Stimulated activated CD8-positive, alpha-beta memory T cell treated with anti-CD3 and anti-CD28 coated beads, Interleukin-2, amount 100 ng/mL, for 48 hours (primary cell): ENCODE measurements at regions not wholly inside any gene's neighbourhood (a gene's known extent, or its start where the extent isn't known, plus 50 kb on each side); places are given as distances from the start of the nearest gene placed in this dataset.
A peak's percentile ranks its signal among the peaks of the same experiment; 100 is the strongest.
"Not testable (repeated sequence)": the region's sequence is repeated elsewhere in the genome, so short reads cannot be mapped to it uniquely, and the experiment has no call there.

Experiments used
- DNase-seq, 2 donors: peaks; one replicate each; pipeline ENCODE4 v3.0.0-alpha.2; 2020; ENCODE audit warnings: low read depth in 2 of 2

DNA sequence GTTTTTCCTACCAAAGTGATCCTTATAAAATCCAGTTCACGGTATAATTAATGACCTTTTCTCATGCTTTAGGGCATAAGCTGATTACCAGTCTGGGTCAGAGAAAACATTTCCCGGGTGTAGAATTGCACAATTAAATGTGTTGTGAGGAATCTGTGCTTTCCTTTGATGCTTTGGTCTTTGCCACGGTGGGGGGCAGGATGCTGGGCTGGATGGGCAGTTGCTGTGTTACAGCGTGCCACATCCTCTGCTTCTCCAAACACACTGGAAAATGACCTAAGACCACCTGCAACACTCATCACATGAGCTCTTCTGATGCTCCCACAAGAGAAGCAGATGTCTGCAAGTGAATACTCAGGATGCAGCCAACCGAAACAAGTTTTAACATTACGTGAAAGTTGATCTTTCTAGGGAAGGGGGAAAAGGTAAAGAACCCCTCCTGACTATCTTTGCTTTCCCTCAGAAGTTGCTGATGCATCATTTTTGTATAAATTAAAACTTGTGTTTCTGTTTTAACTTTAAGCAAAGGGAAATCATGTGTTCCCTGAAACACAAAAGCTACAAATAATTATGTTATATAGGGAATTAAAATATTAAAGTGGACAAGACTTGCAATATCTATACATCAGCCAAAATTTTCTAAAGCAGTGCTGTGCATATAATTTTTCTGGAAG lies 515.3 kb upstream of the NR5A2 start:
- no peak for DNase-seq

DNA sequence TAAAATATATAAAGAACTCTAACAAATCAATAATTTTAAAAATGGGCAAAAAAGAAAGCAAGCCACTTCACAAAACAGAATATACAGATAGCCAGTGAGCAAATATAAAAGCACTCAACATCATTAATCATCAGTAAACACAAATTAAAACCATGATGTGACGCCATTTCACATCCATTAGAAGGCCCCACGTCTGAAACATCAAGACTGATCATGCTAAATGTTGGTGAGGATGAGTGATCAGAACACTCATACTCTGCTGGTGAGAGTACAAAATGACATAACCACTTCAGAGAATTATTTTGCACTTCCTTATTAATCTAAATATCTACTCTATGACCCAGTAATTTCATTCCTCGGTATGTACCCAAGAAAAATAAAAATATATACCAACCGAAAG lies 512.2 kb upstream of the NR5A2 start:
- DNase-seq, result no peak

DNA sequence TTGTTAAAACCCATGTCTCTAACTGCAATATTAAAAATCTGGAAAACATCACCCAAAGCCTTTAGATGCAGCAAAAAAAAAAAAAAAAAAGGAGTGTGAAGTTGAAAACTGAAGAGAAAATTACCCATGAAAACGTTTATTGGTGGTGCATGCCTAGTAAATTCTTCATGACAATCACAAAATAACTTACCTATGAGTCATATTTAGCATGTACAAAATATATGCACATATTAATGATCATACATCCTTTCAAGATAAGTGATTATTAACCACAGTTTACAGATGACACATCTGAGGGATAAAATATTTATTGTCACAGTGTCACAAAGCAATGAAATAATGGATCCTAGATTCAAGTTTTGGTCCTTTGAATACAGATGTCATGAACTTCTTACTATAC lies 505.2 kb upstream of the NR5A2 start:
- no peak for DNase-seq

DNA sequence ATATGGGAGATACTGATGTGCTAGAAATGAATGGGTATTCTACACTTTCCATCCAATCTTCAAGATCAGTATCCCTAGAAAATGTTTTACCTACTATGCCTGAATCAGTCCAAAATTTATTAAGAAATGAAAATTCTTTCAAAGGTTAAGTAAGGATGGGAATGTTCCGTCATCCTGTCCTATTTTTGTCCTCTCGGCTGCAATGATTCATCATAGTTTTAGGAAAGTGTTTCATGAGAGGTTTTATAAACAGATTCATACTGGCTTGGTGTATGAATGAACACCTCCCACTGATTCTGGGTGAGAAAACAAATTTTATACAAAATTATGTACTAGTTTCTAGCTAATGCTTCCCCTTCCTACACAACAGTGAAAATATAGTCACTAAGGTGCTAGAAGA lies 504.6 kb upstream of the NR5A2 start:
- no peak for DNase-seq

DNA sequence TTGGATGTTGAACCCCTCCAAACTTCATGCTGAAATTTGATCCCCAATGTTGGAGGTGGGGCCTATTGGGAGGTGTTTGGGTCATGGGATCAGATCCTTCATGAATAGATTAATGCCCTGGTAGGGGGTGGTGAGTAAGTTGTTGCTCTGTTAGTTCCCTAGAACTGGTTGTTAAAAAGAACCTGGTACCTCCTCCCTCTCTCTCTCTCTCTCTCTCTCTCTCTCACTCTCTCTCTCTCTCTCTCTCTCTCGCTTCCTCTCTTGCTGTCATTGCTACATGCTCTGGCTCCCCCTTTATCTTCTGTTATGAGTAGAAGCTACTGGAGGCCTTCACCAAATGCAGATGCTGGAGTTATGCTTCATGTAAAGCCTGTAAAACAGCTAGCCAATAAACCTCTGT lies 498.2 kb upstream of the NR5A2 start:
- no peak for DNase-seq

DNA sequence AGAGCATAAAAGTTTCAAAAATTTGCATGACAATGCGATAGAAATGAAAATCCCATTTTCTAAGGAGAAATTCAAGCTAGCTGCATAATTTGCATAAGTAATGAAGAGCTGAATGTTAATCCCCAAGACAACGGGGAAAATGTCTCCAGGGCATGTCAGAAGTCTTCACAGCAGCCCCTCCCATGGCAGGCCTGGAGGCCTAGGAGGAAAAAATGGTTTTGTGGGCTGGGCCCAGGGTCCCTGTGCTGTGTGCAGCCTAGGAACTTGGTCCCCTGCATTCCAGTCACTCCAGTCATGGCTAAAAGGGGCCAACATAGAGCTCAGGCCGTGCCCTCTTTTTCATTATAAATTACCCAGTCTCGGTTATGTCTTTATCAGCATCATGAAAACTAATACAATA lies 494.1 kb upstream of the NR5A2 start:
- DNase-seq, result not testable (repeated sequence)

- DNase-seq, result no peak
These were observed 481.7 kb upstream of the NR5A2 start for GRCh38 chr1:199545780-199546179.

DNA sequence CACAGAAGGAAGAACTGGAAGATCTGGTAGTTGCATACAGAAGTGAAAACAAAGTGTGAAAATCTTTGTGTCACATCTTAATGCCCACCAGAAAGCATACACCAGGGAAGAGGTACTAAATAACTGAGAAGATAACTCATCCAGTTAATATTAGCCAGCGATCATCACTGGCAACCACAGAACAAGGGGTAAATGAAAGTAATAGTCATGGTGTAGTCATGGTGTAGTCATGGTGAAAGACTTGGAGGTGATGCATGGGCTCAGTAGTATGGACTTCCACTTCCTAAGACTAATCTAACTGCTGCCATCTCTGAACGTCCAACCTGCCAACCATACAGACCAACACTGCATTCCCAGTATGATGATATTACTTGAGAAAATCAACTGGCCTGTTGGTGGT lies 481.2 kb upstream of the NR5A2 start:
- DNase-seq, result no peak

DNA sequence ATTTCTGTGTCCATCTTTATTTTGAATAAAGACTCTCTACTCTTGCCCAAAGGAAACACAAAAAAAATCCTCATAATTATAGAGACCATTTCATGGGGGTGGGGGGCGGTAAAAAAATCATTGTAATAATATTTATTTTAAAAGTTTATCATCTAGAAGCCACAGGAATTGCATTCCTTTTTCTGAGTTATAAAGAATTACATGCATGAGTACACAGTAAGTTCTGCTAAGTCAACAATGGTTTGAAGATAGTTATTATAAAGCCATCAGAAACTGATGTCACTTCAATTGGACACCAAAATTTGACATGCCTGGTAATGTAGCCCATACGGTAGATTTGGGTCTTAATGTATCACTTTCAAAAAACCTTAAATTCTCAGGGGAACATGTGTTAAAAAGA lies 478.1 kb upstream of the NR5A2 start:
- DNase-seq, result no peak

- DNase-seq, result no peak
These were observed 477.1 kb upstream of the NR5A2 start for GRCh38 chr1:199550199-199551065.

DNA sequence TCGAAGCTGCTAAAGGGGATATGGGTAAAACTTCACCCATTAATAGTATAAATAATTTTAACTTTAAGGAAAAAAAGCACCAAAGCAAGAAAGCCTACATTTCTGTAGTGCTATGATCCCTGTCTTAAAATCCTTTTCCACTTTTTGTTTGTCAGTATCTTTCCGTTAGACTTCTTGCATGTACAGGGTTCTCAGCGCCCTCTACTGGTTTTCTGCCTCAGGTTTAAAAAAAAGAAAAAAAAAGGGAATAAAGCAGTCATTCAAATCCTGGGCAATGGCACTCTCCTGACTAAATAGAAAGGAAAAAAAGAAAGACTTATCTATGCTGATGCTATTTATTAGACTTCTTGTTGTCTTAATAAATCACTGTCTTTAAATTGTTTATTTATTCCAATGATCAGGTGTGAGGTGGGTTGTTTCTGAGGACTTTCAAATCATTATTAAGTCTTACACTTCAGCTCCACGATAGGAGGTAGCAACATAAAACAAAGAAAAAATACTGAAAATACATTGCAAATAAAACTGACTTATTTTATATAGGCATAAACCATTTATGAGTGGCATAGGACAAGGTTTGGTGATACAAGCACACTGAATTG lies 475.4 kb upstream of the NR5A2 start:
- DNase-seq, result peak; percentile 5 to 7

DNA sequence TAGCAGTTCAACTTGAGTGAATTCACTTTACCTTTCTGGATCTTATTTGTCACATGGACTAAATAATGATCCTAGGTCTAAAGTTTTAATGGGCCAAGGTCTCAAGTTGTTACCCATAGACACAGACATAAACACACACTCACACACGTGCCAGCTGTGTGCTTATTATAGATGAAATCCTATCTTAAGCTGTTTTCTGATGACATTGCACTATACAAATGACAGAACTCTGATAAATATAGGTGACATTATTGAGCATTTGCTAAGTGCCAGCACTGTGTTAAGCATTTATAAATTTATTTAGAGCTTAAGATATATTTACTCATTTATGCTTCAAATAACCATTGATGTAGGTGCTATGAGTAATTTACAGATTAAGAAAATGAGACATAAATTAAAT lies 474.4 kb upstream of the NR5A2 start:
- no peak for DNase-seq

- DNase-seq, result no peak
These were observed 466.2 kb upstream of the NR5A2 start for GRCh38 chr1:199561334-199561733.

DNA sequence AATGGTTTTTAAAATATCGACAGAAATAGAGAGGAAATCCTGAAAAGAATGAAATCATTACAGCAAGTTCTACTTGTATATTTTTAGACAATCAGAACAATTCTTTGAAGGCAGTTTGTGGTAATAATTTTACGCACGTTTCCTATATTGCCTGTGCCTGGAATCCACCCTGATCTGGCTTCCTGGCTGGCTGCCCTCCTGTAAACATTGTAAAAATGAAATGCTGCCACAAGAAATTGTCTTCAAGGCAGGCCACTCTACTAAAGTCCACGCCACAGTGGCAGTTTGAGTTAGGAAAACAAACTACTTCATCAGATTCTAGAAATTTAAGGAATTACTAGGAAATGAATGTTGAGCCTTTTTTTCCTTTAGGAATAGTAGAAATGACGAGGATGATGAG lies 454.5 kb upstream of the NR5A2 start:
- DNase-seq, result no peak

- DNase-seq, result no peak
These were observed 452.6 kb upstream of the NR5A2 start for GRCh38 chr1:199574950-199575349.

- no peak for DNase-seq
These were observed 447.2 kb upstream of the NR5A2 start for GRCh38 chr1:199580300-199580699.

DNA sequence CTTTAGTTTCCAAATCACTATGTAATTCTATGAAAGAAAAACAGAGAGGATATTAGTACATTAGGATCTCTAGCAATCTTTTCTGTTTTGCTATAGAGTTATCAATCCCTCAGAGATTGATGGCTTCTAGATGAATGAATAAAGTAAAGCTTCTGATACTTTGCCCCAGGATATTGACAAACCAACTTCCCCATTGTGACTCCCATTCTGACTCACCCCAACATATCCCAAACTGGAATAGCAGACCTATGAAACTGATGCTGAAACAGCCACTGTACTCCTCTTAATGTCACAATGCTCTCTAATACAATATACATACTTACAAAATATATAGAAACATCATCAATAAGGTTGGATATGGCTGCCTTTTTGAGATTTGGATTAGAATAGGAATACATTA lies 442.1 kb upstream of the NR5A2 start:
- no peak for DNase-seq

DNA sequence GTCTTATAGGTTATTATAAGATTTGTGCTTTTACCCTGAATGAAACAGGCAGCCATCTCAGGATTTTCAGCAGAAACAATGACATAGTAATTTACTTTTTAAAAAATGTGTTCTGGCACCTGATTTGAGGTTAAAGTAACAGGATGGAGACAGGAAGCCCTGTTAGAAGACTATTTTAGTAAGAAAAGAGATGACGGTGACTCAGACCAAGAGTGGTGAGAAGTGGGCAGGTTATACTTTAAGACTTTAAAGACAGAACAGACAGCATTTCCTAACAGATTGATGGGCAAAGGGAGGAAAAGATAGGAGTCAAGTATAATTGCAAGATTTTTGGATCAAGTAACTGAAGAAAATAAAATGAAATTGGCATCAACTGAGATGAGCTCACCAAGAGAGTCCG lies 436.8 kb upstream of the NR5A2 start:
- no peak for DNase-seq

- DNase-seq, result no peak
These were observed 436.0 kb upstream of the NR5A2 start for GRCh38 chr1:199591468-199591867.

GRCh38 chr1:199593475-199593874 lies 434.0 kb upstream of the NR5A2 start:
- DNase-seq, result no peak

DNA sequence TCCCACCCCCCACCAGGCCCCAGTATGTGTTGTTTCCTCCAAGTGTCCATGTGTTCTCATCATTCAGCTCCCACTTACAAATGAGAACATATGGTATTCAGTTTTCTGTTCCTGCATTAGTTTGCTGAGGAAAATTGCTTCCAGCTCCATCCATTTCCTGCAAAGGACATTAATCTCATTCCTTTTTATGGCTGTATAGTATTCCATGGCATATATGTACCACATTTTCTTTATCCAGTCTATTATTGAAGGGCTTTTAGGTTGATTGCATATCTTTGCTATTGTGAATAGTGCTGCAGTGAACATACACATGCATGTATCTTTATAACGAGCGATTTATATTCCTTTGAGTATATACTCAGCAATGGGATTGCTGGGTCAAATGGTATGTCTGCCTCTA lies 431.1 kb upstream of the NR5A2 start:
- DNase-seq, result not testable (repeated sequence)

- no peak for DNase-seq
These were observed 430.4 kb upstream of the NR5A2 start for GRCh38 chr1:199597152-199597551.

DNA sequence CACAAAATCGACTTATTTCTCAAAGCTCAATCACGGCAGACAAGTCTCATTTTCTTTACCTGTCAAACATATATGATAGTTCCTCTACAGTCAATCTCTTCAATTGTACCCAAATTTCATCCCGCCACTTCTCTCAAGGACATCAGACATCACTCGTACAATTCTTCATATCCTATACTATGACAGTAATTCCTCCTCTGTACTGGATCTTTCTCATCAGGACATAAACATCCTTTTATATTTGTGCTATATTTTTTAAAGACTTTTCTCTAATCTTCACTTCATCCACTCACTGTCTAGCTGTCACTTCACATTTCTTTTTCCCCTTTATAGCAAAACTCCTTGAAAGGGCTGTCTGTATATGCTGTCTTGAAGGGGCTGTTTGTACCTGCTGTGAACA lies 419.1 kb upstream of the NR5A2 start:
- DNase-seq, result no peak
